GM12875 (cell line): ENCODE measurements at regions not wholly inside any gene's neighbourhood (a gene's known extent, or its start where the extent isn't known, plus 50 kb on each side); places are given as distances from the start of the nearest gene placed in this dataset.

Experiments
- H3K4me3 ChIP-seq: one replicate; pipeline ENCODE4 v1.5.1; 2011; ENCODE audit warnings: low read depth, low read length, control low read depth
- TF ChIP-seq, protein P1 (sequence below): IDR thresholded peaks from 2 replicates; pipeline ENCODE4 v1.5.1; 2011; ENCODE audit warnings: low read depth, mild to moderate bottlenecking, control low read depth, inconsistent platforms, low read length, moderate library complexity, borderline replicate concordance; ENCODE audit not compliant: insufficient read depth

DNA sequence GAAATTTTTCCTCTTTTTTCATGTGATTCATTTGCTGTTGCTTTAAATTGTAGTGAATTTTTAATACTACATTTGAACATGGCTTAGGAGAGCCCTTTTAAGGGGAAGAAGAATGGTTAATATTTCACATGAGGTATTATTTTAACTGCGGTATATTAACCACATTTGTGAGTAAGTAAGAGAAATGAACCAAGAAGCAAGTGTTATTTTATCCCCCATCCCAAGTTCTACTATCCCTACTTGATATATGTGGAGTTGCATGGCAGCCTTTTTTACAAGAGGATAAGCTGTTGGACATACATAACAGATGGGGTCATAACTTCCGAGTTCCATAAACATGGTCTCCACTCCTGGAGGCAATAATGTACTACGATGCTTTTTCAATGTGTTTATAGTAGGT, 623.3 kb downstream of the LRFN5 start:
- no peak overlapping the region for H3K4me3 ChIP-seq
- TF ChIP-seq, protein P1, sequence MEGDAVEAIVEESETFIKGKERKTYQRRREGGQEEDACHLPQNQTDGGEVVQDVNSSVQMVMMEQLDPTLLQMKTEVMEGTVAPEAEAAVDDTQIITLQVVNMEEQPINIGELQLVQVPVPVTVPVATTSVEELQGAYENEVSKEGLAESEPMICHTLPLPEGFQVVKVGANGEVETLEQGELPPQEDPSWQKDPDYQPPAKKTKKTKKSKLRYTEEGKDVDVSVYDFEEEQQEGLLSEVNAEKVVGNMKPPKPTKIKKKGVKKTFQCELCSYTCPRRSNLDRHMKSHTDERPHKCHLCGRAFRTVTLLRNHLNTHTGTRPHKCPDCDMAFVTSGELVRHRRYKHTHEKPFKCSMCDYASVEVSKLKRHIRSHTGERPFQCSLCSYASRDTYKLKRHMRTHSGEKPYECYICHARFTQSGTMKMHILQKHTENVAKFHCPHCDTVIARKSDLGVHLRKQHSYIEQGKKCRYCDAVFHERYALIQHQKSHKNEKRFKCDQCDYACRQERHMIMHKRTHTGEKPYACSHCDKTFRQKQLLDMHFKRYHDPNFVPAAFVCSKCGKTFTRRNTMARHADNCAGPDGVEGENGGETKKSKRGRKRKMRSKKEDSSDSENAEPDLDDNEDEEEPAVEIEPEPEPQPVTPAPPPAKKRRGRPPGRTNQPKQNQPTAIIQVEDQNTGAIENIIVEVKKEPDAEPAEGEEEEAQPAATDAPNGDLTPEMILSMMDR: no peak

DNA sequence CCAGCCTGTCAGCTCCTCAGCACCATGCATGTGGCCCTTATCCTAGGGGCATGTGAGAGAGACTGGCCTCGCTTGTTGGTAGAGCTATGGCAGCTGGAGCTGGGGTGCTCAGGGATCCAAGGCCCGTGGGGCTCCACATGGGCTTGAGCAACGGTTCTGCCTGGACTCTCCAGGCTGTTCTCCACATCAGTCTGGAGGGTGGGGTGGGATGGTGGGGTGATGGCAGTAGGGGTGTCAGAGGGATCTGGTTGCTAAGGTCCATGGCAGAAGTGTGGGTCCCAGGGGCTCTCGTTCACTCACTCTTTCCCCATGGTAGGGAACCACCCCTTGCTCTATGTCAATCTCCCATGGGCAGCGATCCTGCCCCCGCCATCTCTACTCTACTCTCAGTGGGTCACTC, 622.6 kb downstream of the LRFN5 start:
- no peak overlapping the region for H3K4me3 ChIP-seq
- TF ChIP-seq, protein P1: no peak

DNA sequence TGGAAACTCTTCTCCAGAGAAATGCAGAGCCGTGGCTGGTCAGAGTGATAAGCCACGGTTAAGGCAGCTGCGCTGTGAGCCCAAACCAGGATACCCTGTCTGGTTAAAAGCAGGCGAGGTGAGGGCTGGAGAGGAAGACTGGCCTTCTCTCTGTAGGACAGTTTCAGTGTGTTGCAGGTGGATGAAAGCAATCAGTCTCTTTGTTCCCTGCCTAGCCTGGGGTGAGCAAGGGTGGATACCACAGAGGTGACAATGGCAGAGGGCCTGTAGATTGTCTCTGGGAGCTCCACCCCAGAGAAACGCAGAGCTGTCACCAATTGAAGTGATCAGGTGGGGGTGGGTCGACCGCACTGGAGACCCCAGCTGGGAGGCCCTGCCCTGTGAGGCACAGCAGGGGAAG, 621.9 kb downstream of the LRFN5 start:
- no peak overlapping the region for H3K4me3 ChIP-seq
- TF ChIP-seq, protein P1: no peak

DNA sequence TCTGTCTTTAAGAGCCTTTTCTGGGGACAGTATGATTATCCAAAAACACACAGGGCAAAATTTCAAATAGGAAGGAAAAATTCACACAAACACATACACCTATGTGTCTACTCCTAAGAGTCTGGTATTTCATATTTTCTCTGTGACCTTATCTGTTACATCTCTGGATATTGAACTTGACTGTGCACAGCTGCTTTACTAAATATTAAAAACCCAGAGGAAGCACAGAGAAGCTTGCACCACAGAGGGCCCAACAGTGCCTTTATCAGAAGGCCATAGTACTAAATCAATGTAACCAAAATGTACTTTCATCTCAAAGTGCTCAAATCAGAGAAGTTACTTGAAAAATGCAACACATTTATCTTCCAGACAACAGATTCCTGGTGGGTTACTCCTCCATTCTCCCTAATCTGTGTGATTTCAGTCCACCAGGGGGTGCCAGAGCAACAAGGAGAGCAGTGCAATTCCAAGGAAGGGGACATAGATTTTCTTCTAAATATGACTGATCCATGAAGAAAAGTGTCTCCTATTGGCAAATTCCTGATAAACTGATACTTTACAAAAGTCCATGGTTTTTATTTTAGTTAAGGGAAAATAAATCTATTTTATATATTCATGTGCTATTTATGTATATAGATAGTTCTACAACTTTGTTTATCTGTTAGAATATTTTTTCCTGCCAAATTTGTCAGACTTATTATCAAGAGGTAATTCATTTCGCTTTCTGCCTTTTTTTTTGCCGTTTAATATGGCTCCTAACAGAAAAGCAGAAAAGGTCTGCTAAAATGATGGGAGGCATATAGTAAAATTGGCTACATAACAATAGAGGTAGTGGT, 617.6 kb downstream of the LRFN5 start:
- no peak overlapping the region for H3K4me3 ChIP-seq
- TF ChIP-seq, protein P1: peak; percentile 51; the same call in 1 of the 2 replicates

DNA sequence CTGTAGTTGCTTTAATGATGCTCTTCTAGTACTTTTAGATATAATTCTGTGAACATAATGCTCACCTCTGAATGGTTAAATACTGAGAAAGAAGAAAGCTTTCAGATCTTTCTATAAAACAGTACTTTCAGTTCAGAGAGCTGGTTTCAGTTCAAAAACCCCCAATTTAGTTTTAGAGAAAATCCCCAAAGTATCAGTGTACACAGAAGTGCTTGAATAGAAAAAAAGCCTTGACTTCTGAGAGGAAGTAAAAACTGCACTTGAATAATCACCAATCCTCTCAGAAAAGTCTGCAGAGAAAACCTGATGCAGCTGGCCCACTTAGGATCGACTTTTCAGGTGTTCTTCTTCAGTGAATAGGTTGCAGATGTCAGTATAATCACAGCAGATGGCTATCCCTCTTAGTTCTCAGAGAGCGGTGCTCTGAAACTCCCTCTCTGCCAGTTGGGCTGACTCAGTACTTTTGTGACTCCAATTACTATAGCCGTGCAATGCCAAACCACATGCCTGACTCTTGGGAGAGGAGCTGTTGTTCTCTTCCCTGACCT, 616.3 kb downstream of the LRFN5 start:
- H3K4me3 ChIP-seq: no peak overlapping the region
- TF ChIP-seq, protein P1: no peak

DNA sequence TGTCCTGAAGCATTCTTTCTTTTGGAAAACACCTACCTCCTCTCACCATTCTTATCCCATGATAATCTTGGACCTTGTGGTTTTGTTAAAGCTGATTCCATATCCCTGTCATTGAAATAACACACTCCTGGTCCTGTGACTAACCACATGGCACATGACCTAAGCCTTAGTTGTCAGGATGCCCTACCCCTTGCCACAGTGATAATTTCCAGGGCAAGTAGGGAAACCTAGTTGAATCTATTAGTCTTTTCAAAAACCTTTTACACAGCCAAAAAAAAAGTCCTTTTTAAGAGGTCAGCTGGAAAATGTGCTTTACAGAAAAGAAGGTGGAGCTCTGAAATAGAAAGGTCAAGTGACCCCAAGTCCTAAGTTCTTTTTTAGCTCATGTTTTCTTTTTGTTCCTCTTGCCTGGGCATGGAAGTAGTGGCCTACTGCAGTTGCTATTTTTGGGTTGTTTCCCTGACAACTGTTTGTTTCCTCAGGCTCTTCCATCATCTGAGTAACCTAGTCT, 608.4 kb downstream of the LRFN5 start:
- H3K4me3 ChIP-seq: no peak overlapping the region
- TF ChIP-seq, protein P1: no peak

DNA sequence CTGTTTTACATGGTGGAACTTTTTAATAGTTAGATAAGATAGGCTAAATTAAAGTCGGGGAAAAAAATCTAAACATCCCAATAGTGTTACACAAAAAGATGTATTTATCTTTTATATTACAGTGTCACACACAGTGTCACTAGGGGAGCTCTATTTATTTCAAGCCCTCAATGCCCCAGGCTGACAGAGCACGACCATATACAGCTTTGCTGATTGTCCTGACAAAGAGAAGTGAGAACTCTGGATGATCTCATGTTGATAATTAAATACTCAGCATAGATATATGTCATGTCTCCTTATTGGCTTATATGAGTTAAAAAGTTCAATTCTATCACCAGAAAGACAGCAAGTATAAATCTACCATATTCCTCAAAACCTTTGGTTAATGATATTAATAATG, 594.3 kb downstream of the LRFN5 start:
- H3K4me3 ChIP-seq: no peak overlapping the region
- TF ChIP-seq, protein P1: no peak
